HG02623 (cell line): ENCODE measurements at regions not wholly inside any gene's neighbourhood (a gene's known extent, or its start where the extent isn't known, plus 50 kb on each side); places are given as distances from the start of the nearest gene placed in this dataset.
"Not testable (repeated sequence)": the region's sequence is repeated elsewhere in the genome, so short reads cannot be mapped to it uniquely, and the experiment has no call there.

ENCODE experiments used
- ATAC-seq: cut with Tn5 transposase; IDR thresholded peaks from one replicate; pipeline ENCODE4 v1.9.1; 2021; ENCODE audit warnings: moderate library complexity; ENCODE audit not compliant: unreplicated experiment

DNA sequence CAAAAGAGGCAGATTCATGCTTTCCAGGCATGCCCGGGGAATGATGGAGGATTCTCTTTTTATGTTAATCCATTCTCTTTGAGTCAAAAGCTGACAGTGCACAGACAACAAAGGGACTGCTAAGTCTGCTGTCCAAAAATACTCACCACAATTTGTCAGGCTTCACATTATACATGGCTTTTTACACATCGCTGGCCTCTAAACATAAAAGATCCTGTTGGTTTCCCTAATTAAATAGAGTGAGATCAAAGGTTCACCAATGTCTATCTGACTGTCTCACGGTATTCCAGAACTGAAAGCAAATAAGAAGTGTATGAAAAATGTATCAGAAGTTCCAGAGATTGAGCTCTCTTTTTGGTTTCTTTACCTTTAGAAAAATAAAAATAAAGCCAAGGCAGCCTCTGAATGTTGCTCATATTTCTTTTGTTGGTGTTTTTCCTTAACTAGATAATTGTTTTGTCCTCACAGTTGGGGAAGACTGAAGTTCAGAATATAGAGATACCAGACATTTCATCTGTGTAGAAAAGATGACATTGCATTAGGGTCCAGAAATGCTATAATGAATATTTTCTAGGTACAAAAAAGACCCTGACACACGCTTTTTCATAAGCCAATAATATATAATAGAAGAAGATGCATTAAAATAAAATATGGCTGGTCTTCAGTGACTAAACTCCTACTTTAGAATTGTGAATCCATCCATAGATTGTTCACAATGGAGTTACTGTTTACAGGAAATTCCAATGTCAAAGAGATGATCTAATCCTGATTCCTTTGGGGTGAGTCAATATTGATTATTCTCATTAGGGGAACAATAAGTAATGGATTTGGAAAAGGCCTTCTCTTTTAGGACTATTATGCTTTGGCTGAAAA lies 688.2 kb upstream of the CDH6 start:
- no peak for ATAC-seq

DNA sequence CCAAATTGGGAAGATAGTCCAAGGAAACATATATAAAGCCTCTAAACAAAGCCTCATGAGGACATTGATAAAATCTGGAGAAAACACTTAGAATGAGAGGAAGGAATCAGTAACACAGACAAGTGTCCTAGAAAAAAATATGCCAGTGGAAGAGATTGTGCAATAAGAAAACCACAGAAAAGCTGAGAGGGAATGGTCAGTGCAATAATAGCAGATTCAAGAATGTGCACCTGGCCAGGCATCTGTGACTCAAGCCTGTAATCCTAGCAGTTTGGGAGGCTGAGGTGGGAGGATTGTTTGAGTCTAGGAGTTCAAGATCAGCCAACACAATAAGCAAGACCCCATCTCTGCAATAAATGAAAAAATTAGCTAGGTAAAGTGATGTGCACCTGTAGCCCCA lies 691.2 kb upstream of the CDH6 start:
- no peak for ATAC-seq

DNA sequence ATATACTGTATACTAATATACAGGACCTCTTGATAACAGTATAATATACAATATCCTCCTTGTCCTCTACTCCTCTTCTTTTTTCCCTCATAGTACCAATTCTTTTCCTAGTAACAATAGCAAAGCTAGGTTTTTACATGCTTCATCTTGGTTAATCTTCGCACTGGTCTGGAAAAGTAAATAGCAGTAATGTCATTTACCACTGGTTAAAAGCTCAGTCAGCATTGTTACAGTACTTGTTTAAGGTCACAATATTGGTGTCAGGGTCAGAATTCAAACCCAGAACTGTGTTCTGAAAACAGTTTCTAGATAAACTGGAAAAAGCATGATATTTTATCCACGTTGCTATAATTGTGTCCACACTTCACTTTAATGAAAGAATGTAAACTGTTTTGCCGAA lies 692.4 kb upstream of the CDH6 start:
- no peak for ATAC-seq

DNA sequence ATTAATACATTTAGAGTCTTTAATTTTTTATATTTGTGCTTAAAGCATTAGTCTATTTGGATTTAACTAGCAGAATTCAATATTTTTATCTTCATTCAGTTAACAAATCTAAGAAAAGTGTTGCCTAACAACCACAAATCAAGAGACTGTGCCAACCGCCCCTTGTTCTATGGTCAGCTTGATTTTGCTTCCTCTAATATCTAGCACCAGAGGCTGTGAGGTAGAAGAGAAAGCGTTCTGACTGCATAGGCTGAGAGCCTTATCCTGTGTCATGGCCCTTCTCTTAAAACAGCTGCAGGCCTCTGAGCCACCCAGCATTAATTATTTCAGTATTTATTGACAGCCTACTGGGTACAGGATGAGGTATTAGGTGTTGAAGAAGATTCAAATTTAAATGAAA lies 693.0 kb upstream of the CDH6 start:
- ATAC-seq: no peak

DNA sequence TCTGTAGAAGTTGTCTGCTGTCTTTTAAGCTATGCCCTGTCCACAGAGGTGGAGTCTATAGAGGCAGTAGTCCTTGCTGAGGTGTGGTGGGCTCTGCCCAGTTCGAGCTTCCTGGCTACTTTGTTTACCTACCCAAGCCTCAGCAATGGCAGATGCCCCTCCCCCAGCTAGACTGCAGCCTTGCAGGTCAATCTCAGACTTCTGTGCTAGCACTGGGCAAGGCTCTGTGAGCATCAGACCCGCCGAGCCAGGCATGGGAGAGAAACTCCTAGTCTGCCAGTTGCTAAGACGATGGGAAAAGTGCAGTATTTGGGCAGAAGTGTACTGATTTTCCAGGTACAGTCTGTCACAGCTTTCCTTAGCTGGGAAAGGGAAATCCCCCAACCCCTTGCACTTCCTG lies 694.1 kb upstream of the CDH6 start:
- no peak for ATAC-seq

DNA sequence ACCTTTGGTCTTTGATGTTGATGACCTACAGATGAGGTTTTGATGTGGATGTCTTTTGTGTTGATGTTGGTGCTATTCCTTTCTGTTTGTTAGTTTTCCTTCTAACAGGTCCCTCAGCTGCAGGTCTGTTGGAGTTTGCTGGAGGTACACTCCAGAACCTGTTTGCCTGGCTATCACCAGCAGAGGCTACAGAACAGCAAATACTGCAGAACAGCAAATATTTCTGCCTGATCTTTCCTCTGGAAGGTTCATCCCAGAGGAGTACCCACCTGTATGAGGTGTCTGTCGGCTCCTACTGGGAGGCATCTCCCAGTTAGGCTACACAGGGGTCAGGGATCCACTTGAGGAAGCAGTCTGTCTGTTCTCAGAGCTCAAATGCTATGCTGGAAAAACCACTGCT lies 694.5 kb upstream of the CDH6 start:
- ATAC-seq: no peak

DNA sequence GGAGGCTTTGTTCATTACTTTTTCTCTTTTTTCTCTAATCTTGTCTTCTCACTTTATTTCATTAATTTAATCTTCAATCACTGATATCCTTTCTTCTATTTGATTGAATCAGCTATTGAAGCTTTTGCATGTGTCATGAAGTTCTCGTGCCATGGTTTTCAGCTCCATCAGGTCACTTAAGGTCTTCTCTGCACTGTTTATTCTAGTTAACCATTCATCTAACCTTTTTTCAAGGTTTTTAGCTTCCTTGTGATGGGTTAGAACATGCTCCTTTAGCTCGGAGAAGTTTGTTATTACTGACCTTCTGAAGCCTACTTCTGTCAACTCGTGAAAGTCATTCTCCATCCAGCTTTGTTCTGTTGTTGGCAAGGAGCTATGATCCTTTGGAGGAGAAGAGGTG lies 695.0 kb upstream of the CDH6 start:
- not testable (repeated sequence) for ATAC-seq

DNA sequence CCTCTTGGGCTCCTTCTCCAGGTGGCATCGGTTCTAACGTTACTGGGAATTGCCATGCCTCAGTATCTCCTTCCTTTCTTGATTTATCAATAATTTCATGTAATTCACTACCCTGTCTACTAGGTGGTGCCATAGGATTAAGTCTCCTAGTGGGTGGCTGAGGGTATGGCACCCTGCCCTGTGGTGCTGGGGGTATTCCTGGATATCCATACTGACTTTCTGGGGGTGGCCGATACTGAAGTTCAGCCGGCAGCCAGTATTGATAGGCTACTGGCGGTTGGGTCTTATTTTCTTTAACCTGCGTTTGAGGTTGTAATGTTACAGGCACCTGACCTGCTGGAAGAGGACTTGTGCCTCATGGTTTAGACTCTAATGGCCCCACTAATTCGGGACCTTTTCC lies 699.4 kb upstream of the CDH6 start:
- ATAC-seq: not testable (repeated sequence)

DNA sequence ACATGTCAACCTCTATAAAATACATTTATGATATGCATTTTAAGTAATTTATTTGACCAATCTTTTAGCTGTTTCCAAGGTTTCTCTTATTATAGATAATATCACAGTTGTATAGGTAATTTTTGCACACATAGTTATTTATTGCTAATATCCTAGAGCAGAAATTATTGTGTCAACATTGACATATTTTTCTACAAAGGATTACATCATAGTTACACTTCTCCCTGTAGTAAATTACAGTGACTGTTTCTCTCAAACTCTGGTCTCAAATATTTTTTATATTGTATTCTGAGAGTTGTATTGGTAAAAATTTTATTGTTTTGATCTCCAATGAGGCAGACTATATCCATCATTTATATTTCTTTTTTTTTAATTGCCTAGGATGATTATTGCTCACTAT lies 714.4 kb upstream of the CDH6 start:
- ATAC-seq: no peak

DNA sequence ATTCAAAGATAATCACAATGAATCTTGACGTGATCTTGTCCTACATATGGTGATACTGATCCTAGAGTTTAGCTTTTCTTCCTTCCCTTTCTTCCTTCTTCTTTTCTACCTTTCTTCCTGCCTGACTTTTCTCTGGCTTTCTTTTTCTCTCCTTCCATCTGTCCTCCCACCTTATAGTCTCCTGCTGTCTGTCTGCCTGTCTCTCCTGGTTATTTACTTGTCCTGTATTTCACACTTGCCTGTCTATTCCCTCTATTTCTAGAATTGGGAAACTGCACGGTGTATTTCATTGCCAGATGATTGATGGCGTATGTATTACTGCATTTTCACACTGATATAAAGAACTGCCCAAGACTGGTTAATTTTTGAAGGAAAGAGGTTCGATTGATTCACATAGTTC lies 718.1 kb upstream of the CDH6 start:
- no peak for ATAC-seq

DNA sequence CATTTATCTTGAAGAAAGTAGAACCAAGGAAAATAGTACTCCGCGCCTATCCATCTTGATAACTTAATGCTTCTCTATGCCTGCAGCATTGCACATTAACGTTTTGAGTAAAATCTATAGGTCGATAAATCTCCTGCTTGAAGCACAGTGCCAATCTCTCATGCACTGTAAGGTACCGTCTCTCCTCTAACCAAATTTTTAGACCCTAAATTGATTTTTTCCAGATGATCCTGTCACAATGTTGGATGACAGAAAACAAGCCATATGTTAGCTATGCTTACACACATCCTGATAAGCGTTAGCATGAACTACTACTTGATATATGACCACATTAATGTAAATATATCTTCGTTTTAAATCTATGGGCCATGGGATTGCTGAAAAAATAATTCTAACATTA lies 723.8 kb upstream of the CDH6 start:
- no peak for ATAC-seq

DNA sequence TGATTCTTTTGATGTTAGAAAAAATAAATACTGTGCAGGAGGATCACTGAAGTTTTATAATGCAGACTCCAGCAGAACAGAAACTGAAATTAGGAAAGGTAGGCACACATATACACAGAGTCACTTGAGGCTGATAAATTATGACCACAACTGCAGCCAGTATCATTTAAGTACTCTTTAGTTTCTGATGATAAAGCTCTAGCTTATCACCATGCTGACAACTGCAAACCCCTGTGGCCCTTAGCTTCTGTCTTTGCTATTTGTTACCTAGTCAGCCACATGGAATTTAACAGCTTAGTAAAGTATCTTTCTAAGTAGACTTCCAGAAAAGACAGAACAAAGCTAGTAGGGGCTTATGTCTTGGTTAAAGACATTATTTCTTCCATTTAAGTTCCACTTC lies 734.8 kb upstream of the CDH6 start:
- no peak for ATAC-seq

DNA sequence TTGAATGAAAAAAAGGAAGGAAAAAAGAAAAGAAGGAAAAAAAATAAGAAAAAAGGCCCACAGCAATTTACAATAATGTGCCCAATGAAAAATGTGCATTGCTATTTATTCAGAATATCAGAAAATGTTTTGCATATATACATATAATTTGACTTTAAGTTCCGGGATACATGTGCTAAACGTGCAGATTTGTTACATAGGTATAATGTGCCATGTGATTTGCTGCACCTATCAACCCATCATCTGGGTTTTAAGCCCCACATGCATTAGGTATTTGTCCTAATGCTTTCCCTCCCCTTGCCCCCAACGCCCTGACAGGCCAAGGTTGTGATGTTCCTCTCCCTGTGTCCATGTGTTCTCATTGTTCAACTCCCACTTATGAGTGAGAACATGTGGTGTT lies 738.0 kb upstream of the CDH6 start:
- not testable (repeated sequence) for ATAC-seq

DNA sequence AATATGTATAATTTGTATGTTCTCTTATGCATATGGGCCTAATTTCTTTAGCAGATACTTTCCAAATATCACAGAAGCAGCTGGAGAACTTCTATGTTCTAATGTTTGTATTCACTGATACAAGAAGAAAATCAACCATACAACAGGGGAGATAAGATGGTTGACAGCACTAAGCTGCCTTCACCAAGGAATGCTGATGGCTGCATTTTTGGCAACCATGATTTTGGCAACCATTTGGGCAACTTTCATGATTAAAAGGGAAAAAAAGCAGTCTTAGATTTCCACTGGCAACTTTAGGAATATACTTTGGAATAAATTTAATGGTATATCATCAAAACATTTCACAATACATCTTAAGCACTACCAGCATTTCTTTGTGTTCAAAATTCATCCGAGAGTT lies 740.3 kb upstream of the CDH6 start:
- no peak for ATAC-seq

DNA sequence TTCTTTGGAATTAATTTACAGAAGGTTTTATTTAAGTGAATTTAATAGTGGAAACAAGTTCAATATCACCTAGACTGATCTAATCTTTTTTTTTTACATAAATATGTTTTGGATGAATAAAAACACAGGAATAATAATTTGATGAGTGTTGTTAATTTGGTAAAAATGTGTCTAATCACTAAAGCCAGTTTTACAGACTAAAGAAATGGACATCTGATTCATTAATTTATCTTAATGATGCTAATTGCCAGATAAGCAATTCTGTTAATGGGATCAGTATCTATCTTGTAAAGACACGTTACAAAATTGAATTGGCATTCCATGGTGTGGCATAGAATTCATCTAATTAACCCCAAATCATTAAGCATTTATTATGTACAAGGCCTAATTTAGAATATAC lies 743.3 kb upstream of the CDH6 start:
- ATAC-seq: no peak

DNA sequence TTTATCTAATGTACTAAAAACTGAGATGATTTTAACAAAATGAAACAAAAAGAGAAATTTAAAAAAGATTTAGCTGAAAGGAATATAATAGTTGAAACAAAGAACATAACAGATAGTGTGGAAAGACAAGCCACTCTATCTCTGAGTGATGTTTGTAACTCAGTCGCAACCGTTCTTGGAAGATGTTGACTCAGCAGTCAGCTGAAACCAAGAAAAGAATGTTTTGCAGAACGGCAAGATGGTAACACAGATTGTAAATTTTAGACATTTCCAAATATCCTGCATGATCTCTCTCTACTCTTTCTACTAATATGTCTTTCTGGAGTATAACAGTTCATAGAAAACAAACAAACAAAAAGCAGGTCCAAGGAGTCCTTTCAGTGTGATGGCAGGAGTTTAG lies 746.1 kb upstream of the CDH6 start:
- ATAC-seq: no peak

DNA sequence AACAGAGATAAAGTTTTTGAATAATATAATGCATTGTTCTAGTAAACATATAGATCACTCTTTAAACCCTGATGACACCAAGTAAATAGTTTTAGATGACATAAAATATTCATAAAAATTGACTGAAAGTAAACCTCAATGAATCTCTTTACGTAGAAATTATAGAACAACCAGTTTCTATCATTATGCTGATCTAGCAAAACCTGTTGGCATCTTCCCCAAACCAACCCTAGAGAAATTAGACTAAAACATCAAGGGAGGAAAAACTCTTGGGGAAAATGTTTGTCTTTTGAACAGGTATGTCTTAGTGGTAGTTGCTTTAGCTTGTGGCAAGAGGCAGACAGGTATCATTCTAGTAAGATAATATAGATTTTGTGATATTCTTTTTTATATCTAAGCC lies 747.0 kb upstream of the CDH6 start:
- ATAC-seq: no peak

DNA sequence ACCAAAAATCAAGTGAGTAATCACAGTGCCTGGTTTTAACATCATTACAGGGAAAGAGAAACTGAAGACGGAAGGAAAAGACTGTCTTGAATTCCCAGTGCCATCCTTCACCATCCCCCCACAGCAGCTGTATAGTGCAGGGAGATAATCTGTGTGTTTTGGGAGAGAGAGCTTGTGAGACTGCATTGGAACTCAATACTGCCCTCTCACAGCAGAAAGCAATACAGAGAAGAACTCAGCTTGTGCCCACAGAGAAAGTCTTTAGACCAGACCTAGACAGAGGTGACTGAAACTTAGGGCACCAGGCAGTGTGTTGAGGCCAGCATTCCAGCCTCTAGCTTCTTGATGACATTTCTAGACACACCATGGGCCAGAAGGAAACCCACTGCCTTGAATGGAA lies 754.7 kb upstream of the CDH6 start:
- ATAC-seq: no peak

DNA sequence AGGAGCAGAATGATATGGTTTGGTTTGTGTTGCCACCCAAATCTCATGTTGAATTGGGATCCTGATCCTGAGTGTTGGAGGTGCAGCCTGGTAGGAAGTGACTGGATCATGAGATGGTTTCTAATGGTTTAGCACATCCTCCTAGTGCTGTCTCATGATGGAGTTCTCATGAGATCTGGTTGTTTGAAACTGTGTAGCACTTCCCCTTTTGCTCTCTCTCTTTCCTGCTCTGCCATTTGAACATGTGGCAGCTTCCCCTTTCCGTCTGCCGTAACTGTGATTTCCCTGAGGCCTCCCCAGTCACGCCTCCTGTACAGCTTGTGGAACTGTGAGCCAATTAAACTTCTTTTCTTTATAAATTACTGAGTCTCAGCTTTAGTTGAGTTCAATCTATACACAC lies 756.8 kb upstream of the CDH6 start:
- ATAC-seq: no peak

DNA sequence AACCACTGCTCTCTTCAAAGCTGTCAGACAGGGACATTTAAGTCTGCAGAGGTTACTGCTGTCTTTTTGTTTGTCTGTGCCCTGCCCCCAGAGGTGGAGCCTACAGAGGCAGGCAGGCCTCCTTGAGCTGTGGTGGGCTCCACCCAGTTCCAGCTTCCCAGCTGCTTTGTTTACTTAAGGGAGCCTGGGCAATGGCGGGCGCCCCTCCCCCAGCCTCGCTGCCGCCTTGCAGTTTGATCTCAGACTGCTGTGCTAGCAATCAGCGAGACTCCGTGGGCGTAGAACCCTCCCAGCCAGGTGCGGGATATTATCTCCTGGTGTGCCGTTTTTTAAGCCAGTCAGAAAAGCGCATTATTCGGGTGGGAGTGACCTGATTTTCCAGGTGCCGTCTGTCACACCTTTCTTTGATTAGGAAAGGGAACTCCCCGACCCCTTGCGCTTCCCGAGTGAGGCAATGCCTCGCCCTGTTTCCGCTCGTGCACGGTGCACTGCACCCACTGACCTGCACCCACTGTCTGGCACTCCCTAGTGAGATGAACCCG lies 764.5 kb upstream of the CDH6 start:
- ATAC-seq: not testable (repeated sequence)

DNA sequence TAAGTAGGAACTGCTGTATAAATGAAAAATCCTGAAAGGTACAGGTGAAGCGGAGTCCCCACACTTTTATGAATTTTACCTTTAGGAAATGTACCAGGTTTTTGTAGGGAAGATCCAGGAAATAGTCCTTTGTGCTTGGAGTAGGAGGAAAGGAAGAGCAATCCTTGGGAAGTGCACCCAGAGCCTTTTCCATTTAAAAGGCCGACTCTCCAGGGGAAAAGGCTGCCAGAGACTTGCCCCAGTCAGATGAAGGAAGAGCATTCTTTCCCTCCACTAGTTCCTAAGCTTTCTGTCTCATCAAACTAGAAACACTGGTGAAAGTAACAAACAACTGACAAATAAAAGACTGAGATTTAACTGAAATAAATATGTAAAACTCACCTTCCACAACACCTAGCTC lies 779.4 kb upstream of the CDH6 start:
- no peak for ATAC-seq

DNA sequence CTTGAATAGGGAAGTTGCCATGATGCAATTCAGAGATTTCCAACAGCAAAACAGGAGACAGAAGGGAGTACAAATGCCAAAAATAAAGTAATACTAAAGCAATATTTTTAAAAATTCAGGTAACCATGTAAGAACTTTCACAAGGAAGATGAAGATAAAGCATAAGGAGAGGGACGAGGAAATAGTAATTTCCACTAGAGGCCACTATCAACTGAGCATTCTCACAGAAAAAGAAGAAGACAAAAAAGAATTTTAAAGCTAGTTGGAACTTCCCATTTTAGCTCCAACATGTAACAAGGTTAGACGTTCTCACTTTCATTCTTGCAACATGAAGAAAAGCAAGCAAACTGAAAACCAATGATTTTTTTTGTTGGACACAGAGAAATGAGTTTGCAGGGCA lies 779.9 kb upstream of the CDH6 start:
- ATAC-seq: no peak

DNA sequence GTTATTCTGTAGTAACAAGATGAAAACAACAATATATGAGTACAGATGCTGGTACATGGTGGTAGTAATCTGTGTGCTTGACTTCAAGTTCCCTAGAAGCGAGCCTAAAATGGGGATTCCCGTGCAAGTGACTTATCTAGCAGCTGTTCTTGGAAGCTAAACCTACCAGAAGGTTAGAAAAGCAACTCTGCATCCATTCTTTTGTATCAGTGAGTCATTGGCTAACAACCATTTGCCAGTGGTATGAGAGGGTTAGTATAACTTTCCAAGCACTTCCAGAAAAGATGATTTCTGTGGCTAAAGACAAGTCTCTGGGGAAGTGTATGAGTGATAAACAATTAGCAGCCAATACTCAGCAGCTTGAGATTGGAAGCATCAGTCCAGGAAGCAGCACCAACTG lies 787.7 kb upstream of the CDH6 start:
- ATAC-seq: no peak
